NCI-H146 treated with DMSO at 0.1 percent for 48 hours (cell line): ENCODE measurements at regions not wholly inside any gene's neighbourhood (a gene's known extent, or its start where the extent isn't known, plus 50 kb on each side); places are given as distances from the start of the nearest gene placed in this dataset.

Source experiments
- DNase-seq: peaks from one replicate; lab custom pipeline; 2025; ENCODE audit not compliant: unreplicated experiment; lab: John Stamatoyannopoulos, UW

DNA sequence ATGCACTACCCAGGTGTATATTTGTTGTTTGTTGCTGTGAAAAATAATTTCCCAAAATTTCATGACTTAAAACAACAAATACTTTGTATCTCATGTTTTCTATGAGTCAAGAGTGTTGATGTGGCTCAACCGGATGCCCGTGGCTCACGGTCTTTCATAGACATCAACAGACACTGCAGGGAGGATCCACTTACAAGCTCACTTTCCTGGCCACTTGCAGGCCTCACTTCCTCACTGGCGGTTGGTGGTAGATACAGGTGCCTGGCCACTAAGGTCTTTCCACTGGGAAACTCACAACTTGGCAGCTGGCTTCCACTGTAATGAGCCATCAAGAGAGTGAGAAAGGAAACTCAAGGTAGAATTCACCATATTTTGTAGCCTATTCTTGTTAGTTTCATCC is 662.9 kb downstream of the IRS1 start:
- no peak for DNase-seq

DNA sequence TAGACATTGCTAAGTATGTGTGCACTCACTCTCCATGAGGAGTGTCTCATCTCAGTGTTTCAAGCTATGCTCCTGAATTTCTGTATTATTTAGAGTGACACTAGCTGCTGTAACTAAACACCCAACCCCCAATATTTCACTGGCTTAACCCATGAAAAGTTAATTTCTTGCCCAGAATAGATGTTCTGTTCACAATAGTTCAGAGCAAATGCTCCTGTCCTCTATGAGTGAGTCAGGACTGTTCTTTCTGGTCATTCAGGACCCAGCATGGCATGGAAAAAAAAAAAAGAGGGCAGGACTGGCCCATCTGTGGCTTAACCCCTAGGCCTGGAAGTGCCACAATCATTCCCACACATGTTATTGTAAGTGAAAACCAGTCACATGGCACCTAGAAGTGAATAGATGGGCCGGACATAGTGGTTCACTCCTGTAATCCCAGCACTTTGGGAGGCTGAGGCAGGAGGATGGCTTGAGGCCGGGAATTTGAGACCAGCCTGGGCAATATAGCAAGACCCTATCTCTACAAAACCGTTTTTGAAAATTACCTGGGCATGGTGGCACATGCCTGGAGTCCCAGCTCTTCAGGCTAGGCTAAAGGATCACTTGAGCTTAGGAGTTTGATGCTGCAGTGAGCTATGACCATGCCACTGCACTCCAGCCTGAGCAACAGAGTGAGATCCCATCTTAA is 663.6 kb downstream of the IRS1 start:
- no peak for DNase-seq

DNA sequence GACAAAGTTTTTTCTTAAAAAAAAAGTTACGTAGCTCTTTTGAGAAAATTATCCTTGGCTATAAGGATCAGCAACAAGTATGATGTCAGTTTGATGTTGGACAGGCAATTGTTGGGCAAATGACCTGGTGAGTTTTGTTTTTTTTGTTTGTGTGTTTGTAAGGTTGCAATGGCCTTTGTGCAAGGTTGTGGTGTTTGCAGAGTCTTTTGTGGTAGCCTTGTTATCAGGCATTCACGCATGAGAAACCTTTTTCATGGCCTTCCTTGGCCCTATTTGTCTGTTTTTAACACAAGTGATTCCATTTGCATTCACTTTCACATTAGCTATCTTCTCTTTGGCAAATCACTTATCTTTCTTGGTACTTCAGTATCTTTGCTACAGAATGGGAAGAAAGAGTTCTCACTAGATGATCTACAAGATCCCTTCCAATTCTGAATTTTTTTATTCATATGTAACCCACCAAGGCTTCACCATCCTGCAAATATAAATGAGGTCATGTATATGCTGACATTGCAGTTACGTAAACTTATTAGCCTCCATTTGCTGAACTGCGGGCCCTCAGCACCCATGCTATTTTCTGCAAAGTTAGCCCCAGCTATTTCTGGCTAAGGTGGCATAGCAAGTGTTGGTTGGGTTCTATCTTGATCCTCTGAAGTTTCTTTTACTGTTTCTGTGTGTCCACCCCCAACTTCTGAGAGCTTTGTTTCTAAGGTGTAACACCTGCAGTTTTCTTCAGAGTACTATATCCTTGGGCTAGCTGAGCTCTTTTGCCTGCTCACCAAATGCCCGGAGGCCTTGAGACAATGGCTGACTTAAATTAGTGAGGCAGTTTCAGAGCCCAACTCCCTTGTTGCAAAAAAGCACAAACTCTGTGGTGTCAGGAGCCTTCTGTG is 667.1 kb downstream of the IRS1 start:
- DNase-seq, result no peak

DNA sequence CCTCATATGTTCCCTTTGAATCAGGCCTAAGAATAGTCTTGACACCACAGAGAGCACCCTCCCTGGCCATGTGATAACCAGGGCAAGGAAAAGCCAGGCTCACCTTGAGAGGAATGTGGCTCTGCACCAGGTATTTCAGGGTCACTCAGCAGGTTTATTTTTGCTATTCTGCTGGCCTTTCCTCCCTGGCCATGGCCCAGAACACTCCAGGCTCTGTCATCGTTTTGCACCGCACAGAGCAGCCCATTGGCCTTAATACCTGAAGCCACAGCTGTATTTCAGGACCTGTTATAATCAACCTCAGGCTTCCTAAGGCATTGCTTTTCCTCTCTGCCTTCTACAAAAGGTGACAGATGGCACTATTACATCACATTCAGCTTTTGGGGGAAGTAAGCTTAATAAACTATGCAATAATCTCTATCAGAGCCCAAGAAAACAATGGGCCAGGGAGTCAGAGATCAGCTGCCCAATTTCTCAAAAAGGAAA is 668.3 kb downstream of the IRS1 start:
- no peak for DNase-seq

DNA sequence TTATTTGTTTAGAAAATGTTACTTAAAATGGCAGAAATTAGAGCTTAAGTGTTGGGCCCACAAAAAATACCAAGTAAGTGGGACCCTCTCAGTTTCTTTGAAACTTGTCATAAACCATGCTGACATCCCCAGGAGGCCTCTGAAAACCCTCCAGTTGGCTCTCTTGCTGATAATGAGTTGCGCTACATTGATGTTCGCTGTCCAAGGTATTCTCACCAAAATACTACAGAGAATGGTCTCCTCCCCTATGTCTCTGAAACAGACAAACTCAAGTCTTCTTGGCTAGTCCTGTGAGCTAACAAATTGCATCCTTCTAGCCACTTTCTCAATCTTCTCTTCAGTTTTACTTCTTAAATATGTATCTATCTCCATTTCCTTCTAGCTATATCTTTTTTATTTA is 669.4 kb downstream of the IRS1 start:
- no peak for DNase-seq

DNA sequence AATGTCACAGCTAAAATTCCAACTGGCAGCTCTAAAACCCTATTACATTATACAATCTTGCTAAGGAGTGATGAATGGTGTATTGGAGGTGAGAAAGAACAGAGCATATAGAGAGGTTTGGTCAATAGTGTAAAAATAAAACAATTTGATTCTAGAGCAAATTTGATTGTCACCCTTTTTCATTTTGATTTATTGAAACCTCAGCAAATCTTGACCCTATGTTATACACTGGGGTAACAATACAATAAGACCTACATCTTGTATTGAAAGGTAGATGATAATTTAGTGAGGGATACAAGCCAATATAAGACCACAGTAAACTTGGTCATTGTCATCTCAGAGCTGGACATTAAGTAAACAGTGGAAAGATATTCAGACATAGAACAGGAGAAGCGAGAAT is 671.9 kb downstream of the IRS1 start:
- DNase-seq, result no peak

DNA sequence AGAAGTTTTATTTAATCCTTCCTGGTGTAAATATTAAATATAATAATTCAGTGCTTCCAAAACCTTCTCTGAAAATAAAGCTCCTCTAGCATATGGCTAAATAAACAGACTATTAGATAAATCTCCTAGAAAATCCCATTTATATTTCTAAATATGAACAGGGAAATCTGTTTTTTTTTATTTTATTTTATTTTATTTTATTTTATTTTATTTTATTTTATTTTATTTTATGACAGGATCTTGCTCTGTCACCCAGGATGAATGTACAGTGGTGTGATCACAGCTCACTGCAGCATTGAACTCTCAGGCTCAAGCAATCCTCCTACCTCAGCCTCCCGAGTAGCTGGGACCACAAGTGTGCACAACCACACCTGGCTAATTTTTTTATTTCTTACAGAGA is 673.5 kb downstream of the IRS1 start:
- no peak for DNase-seq

DNA sequence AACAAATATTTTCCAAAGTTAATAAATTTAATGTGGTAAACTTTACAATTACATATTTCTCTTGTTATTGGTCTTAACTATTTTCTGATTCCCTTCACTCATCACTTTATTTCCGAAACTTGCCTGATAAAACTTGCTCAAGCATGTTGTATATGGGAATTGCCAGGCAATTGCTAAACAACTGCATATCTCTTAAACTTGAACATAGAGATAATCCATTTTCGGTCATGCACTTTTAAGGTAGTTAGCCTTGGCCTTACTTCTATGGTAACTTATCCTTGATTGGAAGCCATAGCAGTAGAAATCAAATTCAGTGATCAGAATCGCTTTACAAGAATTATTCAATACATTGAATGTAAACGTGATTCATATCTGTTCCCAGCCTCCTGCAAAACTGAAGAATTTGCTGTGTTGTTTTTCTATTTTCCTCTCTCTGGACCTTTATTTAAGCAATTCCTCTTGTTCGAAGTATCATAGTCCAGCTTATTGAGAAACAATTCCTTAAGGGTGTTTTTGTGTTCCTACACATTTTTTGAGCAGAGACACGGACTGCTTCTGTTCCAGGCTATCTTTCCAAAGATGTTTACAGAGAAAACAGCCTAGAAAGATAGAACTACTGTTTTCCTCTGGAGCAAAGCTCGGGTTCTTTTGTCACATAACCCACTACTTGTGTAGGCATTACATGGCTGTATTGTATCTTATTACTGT is 674.3 kb downstream of the IRS1 start:
- DNase-seq, result no peak

DNA sequence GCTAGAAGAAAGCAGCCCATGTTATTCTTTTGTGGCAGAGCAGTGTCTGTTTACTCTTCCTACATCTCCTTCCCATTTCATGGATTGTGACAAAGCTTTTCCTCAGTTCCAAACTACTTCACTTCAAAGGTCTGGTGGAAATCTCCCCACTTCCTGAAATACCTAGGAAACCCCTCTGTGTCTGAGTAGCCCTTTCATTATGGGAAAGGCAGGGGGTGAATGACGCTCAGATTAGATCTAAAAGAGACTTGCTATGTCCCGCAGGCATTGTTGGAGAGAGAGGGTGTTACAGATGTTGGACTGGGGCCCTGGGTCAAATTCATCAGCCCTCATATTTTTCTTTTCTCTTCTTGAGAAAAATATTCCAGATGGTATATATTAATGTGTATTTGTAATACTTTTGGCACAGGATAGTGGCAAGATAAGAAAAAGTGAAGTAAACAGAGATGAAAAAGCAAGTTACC is 675.0 kb downstream of the IRS1 start:
- no peak for DNase-seq

DNA sequence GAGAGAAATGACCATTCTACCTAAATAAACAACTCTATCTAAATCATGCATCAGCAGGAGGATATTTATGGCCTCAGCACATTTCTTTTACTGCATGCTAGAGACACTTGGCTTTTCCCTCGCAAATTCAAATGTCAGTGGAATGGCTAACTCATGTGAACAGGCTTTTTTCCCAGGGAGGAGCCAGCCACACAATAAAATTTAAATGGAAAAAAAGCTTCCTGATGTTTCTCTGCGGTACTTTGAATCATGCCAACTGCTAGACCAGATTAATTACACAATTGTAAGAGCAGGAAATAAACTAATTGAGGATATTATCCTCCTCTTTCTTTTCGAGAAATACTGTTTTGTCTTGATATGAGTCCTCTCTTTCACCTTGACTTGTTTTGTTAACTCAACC is 676.3 kb downstream of the IRS1 start:
- DNase-seq, result no peak

DNA sequence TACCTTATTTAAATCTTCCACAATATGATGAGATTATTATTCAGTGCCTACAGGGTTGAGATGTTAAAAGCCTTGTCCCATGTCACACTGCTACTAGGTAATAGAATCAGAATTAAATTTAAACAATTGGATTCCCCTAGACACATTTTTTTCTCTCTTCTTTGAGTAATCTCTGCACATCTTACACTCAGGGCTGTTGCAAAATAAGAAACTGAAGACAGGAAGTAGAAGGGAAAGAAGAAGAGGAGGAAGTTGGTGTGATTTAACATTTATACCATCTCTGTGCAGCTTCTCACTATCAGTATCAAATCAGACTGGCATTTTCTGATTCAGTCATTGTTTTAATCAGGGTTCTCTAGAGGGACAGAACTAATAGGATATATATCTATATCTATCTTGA is 677.6 kb downstream of the IRS1 start:
- DNase-seq, result no peak

DNA sequence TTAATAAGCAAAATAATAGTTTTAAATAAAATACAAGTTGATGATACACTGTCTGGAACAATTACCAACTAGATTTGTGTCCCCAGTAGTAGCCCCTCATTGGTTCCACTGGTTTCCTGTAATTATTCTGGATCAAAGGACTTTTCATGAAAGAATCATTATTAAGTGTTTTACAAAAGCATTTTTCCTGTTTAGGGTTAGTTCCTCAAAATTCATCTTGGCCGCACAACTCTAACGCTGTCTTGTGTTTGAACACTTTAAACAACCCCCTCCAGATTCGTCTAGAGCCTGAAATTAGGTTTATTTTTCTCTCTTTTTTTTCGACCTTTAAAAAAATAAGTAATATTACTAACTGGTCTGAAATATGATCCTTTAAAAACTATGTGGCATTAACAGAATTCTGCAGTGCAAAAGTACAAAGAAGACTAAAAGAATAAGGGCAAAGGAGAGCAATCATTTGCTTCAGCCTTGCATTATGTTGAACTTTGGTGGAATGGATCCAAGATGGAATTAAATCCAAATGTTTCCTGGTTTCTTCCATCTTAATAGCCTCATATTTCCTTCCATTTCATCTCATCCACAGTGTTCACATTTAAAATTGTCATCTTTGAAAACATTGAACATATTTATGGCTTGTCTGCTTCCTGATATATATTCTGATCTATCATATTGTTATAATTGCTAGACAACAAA is 678.4 kb downstream of the IRS1 start:
- no peak for DNase-seq

DNA sequence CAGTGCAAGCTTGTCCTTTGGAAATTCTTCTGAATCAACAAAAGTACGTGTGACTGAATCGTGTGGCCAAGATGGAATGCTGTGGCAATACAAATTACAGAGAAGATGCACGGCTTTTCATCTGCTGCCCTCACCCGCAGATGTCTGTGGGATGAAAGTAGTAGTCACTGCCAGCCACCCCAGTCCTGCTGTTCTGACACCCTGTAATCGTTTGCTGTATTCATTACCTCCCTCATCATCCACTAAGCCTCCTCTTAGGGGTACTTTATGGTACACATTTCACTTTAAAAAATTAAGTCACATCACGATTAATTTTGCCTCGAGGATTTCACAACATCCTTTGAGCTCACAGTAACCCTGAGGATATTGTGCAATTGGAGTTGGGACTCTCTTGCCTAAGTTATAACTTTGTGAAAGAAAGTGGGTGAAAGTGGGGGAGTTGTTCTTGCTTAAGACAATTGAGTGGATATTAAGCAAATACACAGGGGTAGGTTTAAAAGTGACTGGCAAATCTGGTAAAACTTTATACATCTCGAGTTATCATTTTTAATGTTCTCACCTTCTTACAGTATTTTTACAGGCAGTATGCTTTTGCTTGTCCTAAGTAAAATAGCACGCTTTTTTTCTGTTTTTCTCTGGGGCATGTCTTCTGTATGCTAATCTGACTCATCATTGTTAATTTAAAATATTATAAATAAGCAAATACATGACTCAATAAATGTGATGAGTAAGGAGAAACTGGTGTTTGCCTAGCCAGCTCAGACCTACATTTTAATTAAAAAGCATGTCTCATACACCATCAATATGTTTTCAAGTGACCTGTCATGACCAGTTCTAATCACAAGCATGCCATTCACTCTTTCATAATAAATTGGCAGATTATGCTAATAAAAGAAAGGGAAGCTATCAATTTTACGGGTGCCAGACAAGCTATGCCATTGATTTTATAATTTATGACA is 680.9 kb downstream of the IRS1 start:
- DNase-seq, result no peak

DNA sequence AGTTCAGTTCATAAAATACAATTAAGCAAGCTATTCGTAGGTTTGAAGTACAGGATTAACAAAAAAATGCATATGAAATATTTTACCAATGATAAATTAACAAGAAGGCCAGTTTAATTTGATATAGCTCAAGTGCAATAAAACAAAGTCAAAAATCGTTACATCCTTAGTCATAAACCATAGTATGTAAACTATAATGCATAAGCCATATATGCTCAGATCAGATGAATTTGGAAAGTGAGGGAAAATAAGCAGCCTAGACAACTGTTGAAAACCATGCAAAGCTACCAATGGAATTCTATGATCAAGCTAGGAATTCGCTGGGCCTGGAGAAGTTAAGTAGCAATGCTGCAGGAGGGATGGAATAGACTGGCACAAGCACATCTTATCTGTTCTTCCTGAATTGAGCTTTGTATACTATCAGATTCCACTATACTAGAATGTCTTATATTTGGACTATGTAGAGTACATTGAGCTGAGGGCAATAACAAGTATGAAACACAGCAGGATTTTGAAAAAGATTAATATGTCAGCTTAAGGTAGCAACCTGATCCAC is 682.0 kb downstream of the IRS1 start:
- DNase-seq, result no peak

DNA sequence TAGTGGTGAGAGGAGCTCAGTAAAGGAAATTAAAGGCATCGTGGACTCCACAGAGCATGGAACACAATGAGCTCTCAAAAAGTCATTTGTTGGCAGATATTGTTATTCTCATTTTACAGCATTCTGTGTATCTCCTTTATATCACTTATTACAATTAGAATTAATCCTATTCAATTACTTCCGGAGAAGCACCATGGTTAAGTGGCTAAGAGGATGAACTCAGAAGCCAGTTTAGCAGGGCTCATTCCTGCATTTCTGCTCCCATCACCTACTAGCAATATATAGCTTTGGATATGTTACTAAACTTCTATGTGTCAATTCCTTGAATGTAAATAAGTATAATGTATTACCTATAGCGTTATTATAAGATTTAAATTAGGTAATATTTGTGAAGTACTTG is 683.3 kb downstream of the IRS1 start:
- DNase-seq, result no peak

DNA sequence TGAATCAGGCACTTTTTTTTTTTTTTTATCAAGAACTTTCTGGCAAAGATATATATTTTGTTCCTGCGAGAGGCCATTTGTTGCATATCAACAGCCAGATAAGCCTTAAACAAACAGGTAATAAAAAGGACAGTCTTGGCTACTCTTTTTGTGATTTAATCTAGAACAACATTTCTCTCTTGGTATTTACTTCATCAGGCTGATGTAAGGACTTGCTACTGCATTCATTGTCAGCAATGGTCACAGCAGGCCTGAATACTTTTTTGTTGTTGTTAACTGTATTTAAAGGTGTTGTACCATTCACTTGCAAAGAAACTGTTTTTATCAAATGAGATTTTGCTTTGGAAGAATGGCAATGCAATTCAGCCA is 683.8 kb downstream of the IRS1 start:
- no peak for DNase-seq

DNA sequence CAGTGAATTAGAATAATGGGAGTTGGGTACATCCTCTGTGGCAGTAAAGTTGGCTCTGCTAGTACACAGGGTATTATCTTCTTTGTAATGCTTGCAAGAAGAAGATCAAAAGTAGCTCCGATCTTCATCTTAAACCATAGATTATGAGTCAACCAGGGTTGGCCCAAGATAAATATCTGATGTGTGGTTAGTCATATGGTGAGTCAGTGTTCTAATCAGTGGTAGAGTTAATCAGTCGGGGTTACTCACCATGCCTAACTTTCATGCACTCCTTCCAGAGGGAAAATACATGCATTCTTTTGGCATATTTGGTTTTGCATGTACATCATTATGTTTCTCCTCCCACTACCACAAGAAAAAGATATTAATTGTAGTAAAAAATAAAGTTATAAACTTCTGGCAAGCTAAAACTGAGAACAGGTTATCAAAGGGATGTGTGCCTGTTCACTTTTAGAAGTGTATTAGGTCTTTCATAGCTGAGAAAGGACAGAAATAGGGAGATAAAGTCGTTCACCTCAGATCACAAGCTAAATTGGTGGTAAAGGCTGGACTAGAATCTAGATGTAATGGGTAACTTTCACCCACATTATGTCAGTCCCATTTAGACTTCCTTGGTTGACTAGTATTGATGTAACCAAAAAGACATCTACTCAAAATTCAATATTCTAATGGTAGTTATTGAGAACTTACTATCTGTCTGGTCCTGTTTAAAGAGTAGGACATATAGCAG is 684.4 kb downstream of the IRS1 start:
- DNase-seq, result no peak

DNA sequence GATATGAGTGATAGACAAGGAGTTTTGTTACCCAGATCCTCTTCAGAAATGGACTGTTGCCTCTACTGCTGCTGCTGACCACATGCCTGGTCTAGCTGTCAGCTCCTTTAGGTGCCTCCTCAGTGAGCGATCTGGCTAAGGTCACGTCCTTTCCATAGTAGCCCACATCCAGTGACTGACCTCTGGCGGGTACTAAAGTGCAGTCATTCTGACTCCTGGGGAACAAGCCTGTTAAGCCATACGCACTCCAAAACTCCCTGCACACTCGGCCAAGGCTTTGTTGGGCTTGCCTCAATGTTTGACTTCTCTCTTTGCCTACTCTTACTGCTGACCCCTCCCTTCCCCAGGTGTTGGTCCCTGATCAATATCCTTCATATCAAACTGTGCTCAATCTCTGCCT is 685.2 kb downstream of the IRS1 start:
- no peak for DNase-seq
